CD14-positive monocyte (primary cell): ENCODE measurements at regions not wholly inside any gene's neighbourhood (a gene's known extent, or its start where the extent isn't known, plus 50 kb on each side); places are given as distances from the start of the nearest gene placed in this dataset.

Experiments used
- DNase-seq, 3 donors: peaks; one replicate each; pipeline ENCODE4 v3.0.0-alpha.2; 2011 to 2022
- H2AFZ ChIP-seq: 2 replicates; pipeline ENCODE4 v1.6.0; 2012; ENCODE audit warnings: mild to moderate bottlenecking, low read depth, low read length, inconsistent platforms; ENCODE audit not compliant: insufficient read depth, poor library complexity, severe bottlenecking
- H3K27ac ChIP-seq, 2 donors: 1 replicate in 1 of 2; 2 replicates in 1 of 2; pipeline ENCODE4 v1.5.1; 2012 to 2013; ENCODE audit warnings: low read length in 2 of 2, control low read depth in 1 of 2, inconsistent platforms in 1 of 2, low read depth in 1 of 2, mild to moderate bottlenecking in 1 of 2
- H3K27me3 ChIP-seq, 2 donors: one replicate each; pipeline versions ENCODE4 v1.6.0 to v1.6.1; 2011 to 2013; ENCODE audit warnings: low read length in 2 of 2; ENCODE audit not compliant: control insufficient read depth in 2 of 2, insufficient read depth in 2 of 2
- H3K36me3 ChIP-seq, 2 donors: replicated peaks in 1 of 2; 1 replicate in 1 of 2; 2 replicates in 1 of 2; pipeline versions ENCODE4 v1.5.1 to v1.6.1; 2012 to 2013; ENCODE audit warnings: low read length in 2 of 2, control low read depth in 1 of 2, inconsistent platforms in 1 of 2, mild to moderate bottlenecking in 1 of 2; ENCODE audit not compliant: insufficient read depth in 2 of 2, control insufficient read depth in 1 of 2
- H3K4me1 ChIP-seq, 2 donors: 1 replicate in 1 of 2; 2 replicates in 1 of 2; pipeline versions ENCODE4 v1.5.1 to v1.6.1; 2012 to 2013; ENCODE audit warnings: low read length in 2 of 2, control low read depth in 1 of 2, inconsistent platforms in 1 of 2, mild to moderate bottlenecking in 1 of 2, moderate library complexity in 1 of 2; ENCODE audit not compliant: insufficient read depth in 2 of 2, control insufficient read depth in 1 of 2
- H3K4me2 ChIP-seq: replicated peaks from 2 replicates; pipeline ENCODE3; 2012; ENCODE audit warnings: low read length, moderate library complexity, mild to moderate bottlenecking; ENCODE audit not compliant: poor library complexity, severe bottlenecking; ENCODE audit errors: extremely low read depth
- H3K4me3 ChIP-seq, 3 experiments: fragments of 200-600 bp in 1 of 3; sonication (generic) in 1 of 3; replicated peaks in 1 of 3; 1 replicate in 2 of 3; 2 replicates in 1 of 3; pipeline ENCODE4 v1.5.1; 2011 to 2013; ENCODE audit warnings: low read length in 3 of 3, mild to moderate bottlenecking in 3 of 3, control low read depth in 2 of 3, low read depth in 2 of 3, inconsistent platforms in 1 of 3, moderate library complexity in 1 of 3
- H3K79me2 ChIP-seq: 2 replicates; pipeline ENCODE4 v1.6.0; 2012; ENCODE audit warnings: mild to moderate bottlenecking, control low read depth, inconsistent platforms, low read length, moderate library complexity; ENCODE audit not compliant: insufficient read depth
- H3K9ac ChIP-seq: 2 replicates; pipeline ENCODE4 v1.6.0; 2017; ENCODE audit warnings: low read length, mild to moderate bottlenecking; ENCODE audit not compliant: insufficient read depth, poor library complexity, severe bottlenecking
- H3K9me3 ChIP-seq, 2 donors: replicated peaks in 1 of 2; 1 replicate in 1 of 2; 2 replicates in 1 of 2; pipeline versions ENCODE4 v1.5.1 to v1.6.1; 2012 to 2013; ENCODE audit warnings: low read length in 2 of 2, control low read depth in 1 of 2; ENCODE audit not compliant: control insufficient read depth in 1 of 2, insufficient read depth in 1 of 2
- H4K20me1 ChIP-seq: 2 replicates; pipeline ENCODE4 v1.6.0; 2012; ENCODE audit warnings: mild to moderate bottlenecking, low read length, control low read depth, moderate library complexity; ENCODE audit not compliant: insufficient read depth
- H3K27ac Mint-ChIP-seq, 7 donors: one replicate each; pipeline ENCODE4 v1.8.0; 2020; ENCODE audit warnings: mild to moderate bottlenecking in 7 of 7, mixed read lengths in 7 of 7, moderate library complexity in 6 of 7, inconsistent platforms in 2 of 7
- H3K27me3 Mint-ChIP-seq, 3 donors: one replicate each; pipeline ENCODE4 v1.8.0; 2021 to 2022; ENCODE audit warnings: low read depth in 3 of 3, mild to moderate bottlenecking in 3 of 3, mixed read lengths in 3 of 3, moderate library complexity in 3 of 3, inconsistent platforms in 1 of 3
- H3K36me3 Mint-ChIP-seq, 2 donors: one replicate each; pipeline ENCODE4 v1.8.0; 2020; ENCODE audit warnings: mixed read lengths in 2 of 2, inconsistent platforms in 1 of 2, mild to moderate bottlenecking in 1 of 2
- H3K4me1 Mint-ChIP-seq: one replicate; pipeline ENCODE4 v1.8.0; 2020; ENCODE audit warnings: mild to moderate bottlenecking, mixed read lengths
- H3K4me3 Mint-ChIP-seq, 2 donors: one replicate each; pipeline ENCODE4 v1.8.0; 2020; ENCODE audit warnings: mild to moderate bottlenecking in 2 of 2, mixed read lengths in 2 of 2, moderate library complexity in 1 of 2
- H3K9me3 Mint-ChIP-seq, 7 donors: one replicate each; pipeline ENCODE4 v1.8.0; 2020 to 2022; ENCODE audit warnings: mixed read lengths in 7 of 7, mild to moderate bottlenecking in 6 of 7, moderate library complexity in 6 of 7, inconsistent platforms in 2 of 7
- WGBS: methylation state at CpG from one replicate; pipeline ENCODE4 v1.1.5; 2013; ENCODE audit warnings: missing lambda C conversion rate; ENCODE audit not compliant: insufficient coverage; 5-methylcytosine and 5-hydroxymethylcytosine counted together
- intact Hi-C, 2 donors: fragments of 100-400 bp; cut with micrococcal nuclease; formaldehyde crosslinking; loops; one replicate each; pipeline versions ENCODE4 v1.15.0 to v1.15.1; 2023
- TF ChIP-seq, protein P1 (sequence below): fragments of 200-600 bp; IDR thresholded peaks from one replicate; pipeline ENCODE4 v1.8.0; 2022; ENCODE audit warnings: antibody characterized with exemption, mild to moderate bottlenecking

DNA sequence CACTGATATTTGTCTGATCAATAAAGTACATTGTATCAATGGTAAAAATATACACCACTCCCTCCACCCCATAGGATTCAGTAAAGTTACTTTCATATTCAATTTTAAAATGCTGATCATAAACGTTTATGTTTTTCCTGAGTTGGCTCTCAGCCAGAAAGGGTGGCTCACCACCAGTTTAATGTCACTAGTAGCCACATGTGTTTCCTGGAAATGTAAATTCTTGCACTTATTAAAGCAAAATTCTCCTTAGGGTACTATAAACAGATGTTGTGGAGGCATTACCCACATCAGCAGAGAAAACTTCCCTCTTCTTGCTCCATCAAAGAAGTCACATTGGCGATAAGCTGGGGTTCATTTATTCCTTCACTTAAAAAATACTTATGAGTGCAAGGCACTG, 210.3 kb downstream of the SREK1 start:
- Histone ChIP-seq H3K36me3 (no peaks in the 10 kb centered on the region), H3K4me3 (no peak overlapping the region), H3K9ac (no peak overlapping the region), H2AFZ (no peak overlapping the region), H3K4me2 (no peak overlapping the region), H3K27ac (no peak overlapping the region), H3K27me3 (peaks cover 0 to 2% of the 10 kb centered on the region in 2 donors), H3K9me3 (no peaks in the 10 kb centered on the region), H4K20me1 (no peaks in the 10 kb centered on the region), H3K79me2 (no peaks in the 10 kb centered on the region), H3K4me1 (peaks cover 18 to 19% of the 10 kb centered on the region in 2 donors)
- TF ChIP-seq, protein P1, sequence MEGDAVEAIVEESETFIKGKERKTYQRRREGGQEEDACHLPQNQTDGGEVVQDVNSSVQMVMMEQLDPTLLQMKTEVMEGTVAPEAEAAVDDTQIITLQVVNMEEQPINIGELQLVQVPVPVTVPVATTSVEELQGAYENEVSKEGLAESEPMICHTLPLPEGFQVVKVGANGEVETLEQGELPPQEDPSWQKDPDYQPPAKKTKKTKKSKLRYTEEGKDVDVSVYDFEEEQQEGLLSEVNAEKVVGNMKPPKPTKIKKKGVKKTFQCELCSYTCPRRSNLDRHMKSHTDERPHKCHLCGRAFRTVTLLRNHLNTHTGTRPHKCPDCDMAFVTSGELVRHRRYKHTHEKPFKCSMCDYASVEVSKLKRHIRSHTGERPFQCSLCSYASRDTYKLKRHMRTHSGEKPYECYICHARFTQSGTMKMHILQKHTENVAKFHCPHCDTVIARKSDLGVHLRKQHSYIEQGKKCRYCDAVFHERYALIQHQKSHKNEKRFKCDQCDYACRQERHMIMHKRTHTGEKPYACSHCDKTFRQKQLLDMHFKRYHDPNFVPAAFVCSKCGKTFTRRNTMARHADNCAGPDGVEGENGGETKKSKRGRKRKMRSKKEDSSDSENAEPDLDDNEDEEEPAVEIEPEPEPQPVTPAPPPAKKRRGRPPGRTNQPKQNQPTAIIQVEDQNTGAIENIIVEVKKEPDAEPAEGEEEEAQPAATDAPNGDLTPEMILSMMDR: no peak
- WGBS: no CpG with 5 or more reads among the region's 2 CpGs
- H3K9me3 Mint-ChIP-seq: peaks cover 0 to 6% (median 0%) of the 10 kb centered on the region in 7 donors
- DNase-seq: no peak
- H3K36me3 Mint-ChIP-seq: no peaks in the 10 kb centered on the region
- peaks cover 41% of the 10 kb centered on the region for H3K4me1 Mint-ChIP-seq
- intact Hi-C loops: no loop called here
- H3K27me3 Mint-ChIP-seq: peaks cover 0 to 5% (median 1%) of the 10 kb centered on the region in 3 donors
- no peak overlapping the region for H3K27ac Mint-ChIP-seq
- no peak overlapping the region for H3K4me3 Mint-ChIP-seq

GRCh38 chr5:66356011-66356565, 212.0 kb downstream of the SREK1 start:
- peaks cover 0 to 6% (median 0%) of the 10 kb centered on the region in 7 donors for H3K9me3 Mint-ChIP-seq
- Histone ChIP-seq H3K4me1 (peaks cover 15 to 16% of the 10 kb centered on the region in 2 donors), H3K79me2 (no peaks in the 10 kb centered on the region), H3K36me3 (no peaks in the 10 kb centered on the region), H3K4me2 (no peak overlapping the region), H3K9me3 (no peaks in the 10 kb centered on the region), H3K27ac (no peak overlapping the region), H3K27me3 (peaks cover 0 to 2% of the 10 kb centered on the region in 2 donors), H2AFZ (no peak overlapping the region), H3K9ac (no peak overlapping the region), H3K4me3 (no peak overlapping the region), H4K20me1 (no peaks in the 10 kb centered on the region)
- TF ChIP-seq, protein P1: no peak
- no CpG with 5 or more reads among the region's 3 CpGs for WGBS
- no peaks in the 10 kb centered on the region for H3K36me3 Mint-ChIP-seq
- no peak overlapping the region for H3K4me3 Mint-ChIP-seq
- peaks cover 0 to 5% (median 3%) of the 10 kb centered on the region in 3 donors for H3K27me3 Mint-ChIP-seq
- H3K27ac Mint-ChIP-seq: no peak overlapping the region
- intact Hi-C loops: no loop called here
- peaks cover 38% of the 10 kb centered on the region for H3K4me1 Mint-ChIP-seq
- no peak for DNase-seq
